SK-N-SH (cell line): ENCODE measurements at regions not wholly inside any gene's neighbourhood (a gene's known extent, or its start where the extent isn't known, plus 50 kb on each side); places are given as distances from the start of the nearest gene placed in this dataset.

Source experiments
- CTCF ChIA-PET: fragments of 300-600, 350-600 bp; formaldehyde crosslinking; extraction: SDS; loops from one replicate; lab custom pipeline; 2021; lab: Yijun Ruan, JAX
- POLR2A ChIA-PET: fragments of 350-600 bp; sonication (Branson Sonifier 250); formaldehyde crosslinking; extraction: SDS; loops from one replicate; lab custom pipeline; 2020; ENCODE audit warnings: antibody characterized with exemption, inconsistent platforms; lab: Yijun Ruan, JAX
- DNase-seq: peaks from one replicate; pipeline ENCODE4 v3.0.0; 2012
- H2AFZ ChIP-seq: fragments of 200-600 bp; sonication (generic); 2 replicates; pipeline ENCODE4 v1.8.1; 2016; ENCODE audit warnings: antibody characterized with exemption, mild to moderate bottlenecking, low read depth
- H3F3A ChIP-seq: fragments of 200-600 bp; sonication (generic); replicated peaks from 2 replicates; pipeline ENCODE3; 2016; ENCODE audit warnings: antibody characterized with exemption, mild to moderate bottlenecking; ENCODE audit not compliant: insufficient read depth
- H3K27ac ChIP-seq, 2 experiments: fragments of 200-500 bp in 1 of 2; fragments of 200-600 bp in 1 of 2; sonication (Bioruptor generic) in 1 of 2; sonication (generic), shearing (Covaris generic) in 1 of 2; 2 replicates each; pipeline versions ENCODE4 v1.5.1 to v1.6.1; 2014 to 2016; ENCODE audit warnings: low read depth in 2 of 2, inconsistent platforms in 1 of 2, low read length in 1 of 2, mild to moderate bottlenecking in 1 of 2, mixed read lengths in 1 of 2
- H3K27me3 ChIP-seq: fragments of 200-600 bp; sonication (generic), shearing (Covaris generic); 2 replicates; pipeline ENCODE4 v1.6.1; 2016; ENCODE audit warnings: mixed run types; ENCODE audit not compliant: insufficient read depth
- H3K36me3 ChIP-seq, 2 experiments: fragments of 200-500 bp in 1 of 2; fragments of 200-600 bp in 1 of 2; sonication (Bioruptor generic) in 1 of 2; sonication (generic) in 1 of 2; replicated peaks in 1 of 2; 2 replicates each; pipeline versions ENCODE3 to v1.5.1; 2014 to 2016; ENCODE audit warnings: low read length in 1 of 2, mild to moderate bottlenecking in 1 of 2; ENCODE audit not compliant: insufficient read depth in 2 of 2, control insufficient read depth in 1 of 2
- H3K4me1 ChIP-seq, 2 experiments: fragments of 200-500 bp in 1 of 2; fragments of 200-600 bp in 1 of 2; sonication (Bioruptor generic) in 1 of 2; sonication (generic), shearing (Covaris generic) in 1 of 2; 2 replicates each; pipeline versions ENCODE4 v1.5.1 to v1.6.1; 2014 to 2016; ENCODE audit warnings: low read depth in 1 of 2, low read length in 1 of 2, mixed run types in 1 of 2; ENCODE audit not compliant: insufficient read depth in 2 of 2, control insufficient read depth in 1 of 2
- H3K4me2 ChIP-seq: fragments of 200-600 bp; sonication (generic), shearing (Covaris generic); 2 replicates; pipeline ENCODE4 v1.6.1; 2017; ENCODE audit warnings: mixed run types
- H3K4me3 ChIP-seq, 2 experiments: fragments of 200-500 bp in 1 of 2; fragments of 200-600 bp in 1 of 2; sonication (Bioruptor generic) in 1 of 2; sonication (generic), shearing (Covaris generic) in 1 of 2; 2 replicates each; pipeline versions ENCODE4 v1.5.1 to v1.8.1; 2014 to 2016; ENCODE audit warnings: low read depth in 2 of 2, inconsistent platforms in 1 of 2, low read length in 1 of 2, mild to moderate bottlenecking in 1 of 2, mixed read lengths in 1 of 2, moderate library complexity in 1 of 2
- H3K79me2 ChIP-seq: fragments of 200-600 bp; sonication (generic); 2 replicates; pipeline ENCODE4 v1.8.1; 2017; ENCODE audit warnings: mild to moderate bottlenecking; ENCODE audit not compliant: insufficient read depth
- H3K9ac ChIP-seq: fragments of 200-600 bp; sonication (generic); 2 replicates; pipeline ENCODE4 v1.6.1; 2017; ENCODE audit warnings: mixed run types
- H3K9me2 ChIP-seq: fragments of 200-600 bp; sonication (generic); 2 replicates; pipeline ENCODE4 v1.6.1; 2017; ENCODE audit warnings: mixed run types
- H3K9me3 ChIP-seq: fragments of 200-600 bp; sonication (generic); 2 replicates; pipeline ENCODE4 v1.6.1; 2017; ENCODE audit warnings: mixed run types, mild to moderate bottlenecking, moderate library complexity
- H4K20me1 ChIP-seq: fragments of 200-600 bp; sonication (generic); 2 replicates; pipeline ENCODE4 v1.6.1; 2017; ENCODE audit warnings: mild to moderate bottlenecking, mixed run types; ENCODE audit not compliant: insufficient read depth
- CHD2 ChIP-seq: fragments of 150-350 bp; IDR thresholded peaks from 2 replicates; pipeline ENCODE4 v1.6.1; 2018; ENCODE audit warnings: low read length; ENCODE audit not compliant: partially characterized antibody
- CTCF ChIP-seq: fragments of 200-600 bp; sonication (generic); IDR thresholded peaks from 2 replicates; pipeline ENCODE4 v1.6.1; 2017; ENCODE audit warnings: antibody characterized with exemption, mild to moderate bottlenecking, moderate library complexity
- ELF1 ChIP-seq: IDR thresholded peaks from 2 replicates; pipeline ENCODE4 v1.4.0; 2012
- FOSL2 ChIP-seq: IDR thresholded peaks from 2 replicates; pipeline ENCODE4 v1.4.0; 2012; ENCODE audit warnings: low read depth, mild to moderate bottlenecking, moderate library complexity, borderline replicate concordance
- FOXM1 ChIP-seq: IDR thresholded peaks from 2 replicates; pipeline ENCODE4 v1.4.0; 2012; ENCODE audit warnings: low read depth, mild to moderate bottlenecking
- IRF3 ChIP-seq: fragments of 150-350 bp; IDR thresholded peaks from 2 replicates; pipeline ENCODE4 v1.6.1; 2016; ENCODE audit warnings: mild to moderate bottlenecking, low read depth, low read length
- MAX ChIP-seq: IDR thresholded peaks from 2 replicates; pipeline ENCODE4 v1.4.0; 2012; ENCODE audit warnings: low read depth
- NRF1 ChIP-seq: IDR thresholded peaks from 2 replicates; pipeline ENCODE4 v1.6.1; 2012; ENCODE audit warnings: low read depth, mild to moderate bottlenecking, low read length
- RAD21 ChIP-seq: IDR thresholded peaks from 2 replicates; pipeline ENCODE4 v1.6.1; 2012; ENCODE audit warnings: mild to moderate bottlenecking, low read length
- RCOR1 ChIP-seq: fragments of 150-350 bp; IDR thresholded peaks from 2 replicates; pipeline ENCODE4 v1.6.1; 2017; ENCODE audit warnings: antibody characterized with exemption, low read length
- REST ChIP-seq: IDR thresholded peaks from 2 replicates; pipeline ENCODE4 v1.6.1; 2012; ENCODE audit warnings: mild to moderate bottlenecking, low read depth, low read length, moderate library complexity
- RFX5 ChIP-seq: IDR thresholded peaks from 2 replicates; pipeline ENCODE4 v1.6.1; 2012; ENCODE audit warnings: mild to moderate bottlenecking, improper control_type of control experiment, low read length
- RXRA ChIP-seq: IDR thresholded peaks from 2 replicates; pipeline ENCODE4 v1.4.0; 2012; ENCODE audit warnings: low read depth, mild to moderate bottlenecking, borderline replicate concordance
- SIN3A ChIP-seq: IDR thresholded peaks from 2 replicates; pipeline ENCODE4 v1.6.1; 2012; ENCODE audit warnings: low read depth, mild to moderate bottlenecking, low read length, moderate library complexity, borderline replicate concordance
- TAF1 ChIP-seq: IDR thresholded peaks from 2 replicates; pipeline ENCODE4 v1.6.1; 2012; ENCODE audit warnings: low read depth, mild to moderate bottlenecking, low read length, moderate library complexity, borderline replicate concordance
- TEAD4 ChIP-seq: IDR thresholded peaks from 2 replicates; pipeline ENCODE4 v1.4.0; 2012; ENCODE audit warnings: mild to moderate bottlenecking, borderline replicate concordance; ENCODE audit not compliant: insufficient read depth
- USF1 ChIP-seq: IDR thresholded peaks from 2 replicates; pipeline ENCODE4 v1.4.0; 2012; ENCODE audit warnings: low read depth, borderline replicate concordance
- USF2 ChIP-seq: fragments of 150-350 bp; IDR thresholded peaks from 2 replicates; pipeline ENCODE4 v1.6.1; 2017; ENCODE audit warnings: antibody characterized with exemption, low read length, low read depth, borderline replicate concordance
- YY1 ChIP-seq: IDR thresholded peaks from 2 replicates; pipeline ENCODE4 v1.4.0; 2012; ENCODE audit warnings: low read depth, mild to moderate bottlenecking

- TF ChIP-seq IRF3: no peak
- no peak for TF ChIP-seq USF1
- TF ChIP-seq RXRA: no peak
- TF ChIP-seq TAF1: no peak
- TF ChIP-seq, all 33 proteins: peak for 0
Observed at GRCh38 chr4:156228676-156229075, 275.0 kb upstream of the CTSO start (continued).

- no peak for TF ChIP-seq REST
- no peak for TF ChIP-seq MAX
- no peak for TF ChIP-seq TAF1
- no peak for TF ChIP-seq RCOR1
- TF ChIP-seq NRF1: no peak
- no peak for TF ChIP-seq RAD21
- no peak for TF ChIP-seq FOSL2
- no peak for TF ChIP-seq CHD2
- TF ChIP-seq CTCF: no peak
- TF ChIP-seq USF1: no peak
- TF ChIP-seq IRF3: no peak
- no peak for TF ChIP-seq FOXM1
- no peak for TF ChIP-seq ELF1
- no peak for TF ChIP-seq SIN3A
- no peak for TF ChIP-seq RFX5
- TF ChIP-seq TEAD4: no peak
- TF ChIP-seq YY1: no peak
- no peak for TF ChIP-seq USF2
- H3K9me2 ChIP-seq: no peaks in the 10 kb centered on the region
- H3K27ac ChIP-seq: no peak overlapping the region
- ChIA-PET CTCF (no interaction called here), POLR2A (no interaction called here)
- no peak overlapping the region for H3K4me2 ChIP-seq
- H3K9ac ChIP-seq: no peak overlapping the region
- H3K4me1 ChIP-seq: no peaks in the 10 kb centered on the region
- no peak overlapping the region for H3K4me3 ChIP-seq
- no peaks in the 10 kb centered on the region for H3F3A ChIP-seq
- no peak overlapping the region for H2AFZ ChIP-seq
- H3K9me3 ChIP-seq: no peaks in the 10 kb centered on the region
- no peaks in the 10 kb centered on the region for H3K79me2 ChIP-seq
- H3K36me3 ChIP-seq: no peaks in the 10 kb centered on the region
- DNase-seq: no peak
- no peaks in the 10 kb centered on the region for H3K27me3 ChIP-seq
- H4K20me1 ChIP-seq: no peaks in the 10 kb centered on the region
Observed at GRCh38 chr4:156227321-156227720, 273.7 kb upstream of the CTSO start.
